B cell (primary cell): ENCODE measurements at regions not wholly inside any gene's neighbourhood (a gene's known extent, or its start where the extent isn't known, plus 50 kb on each side); places are given as distances from the start of the nearest gene placed in this dataset.

ENCODE experiments used
- ATAC-seq: fragments of 200-7000 bp; cut with Tn5 transposase; one replicate; pipeline ENCODE4 v1.10.0; 2021; ENCODE audit warnings: low read depth, mild to moderate bottlenecking, moderate number of reproducible peaks, moderate library complexity
- CTCF ChIA-PET: fragments of 350-600 bp; sonication (Branson Sonifier 250); formaldehyde crosslinking; loops from one replicate; lab custom pipeline; 2021; ENCODE audit warnings: antibody characterized with exemption, inconsistent platforms; lab: Charles Lee
- POLR2A ChIA-PET: fragments of 350-600 bp; sonication (Branson Sonifier 250); formaldehyde crosslinking; loops from one replicate; lab custom pipeline; 2021; ENCODE audit warnings: antibody characterized with exemption; lab: Charles Lee
- DNase-seq: peaks from one replicate; pipeline ENCODE4 v3.0.0; 2013
- H2AFZ ChIP-seq: 2 replicates; pipeline ENCODE4 v1.6.1; 2012; ENCODE audit warnings: mild to moderate bottlenecking, low read depth, low read length; ENCODE audit not compliant: insufficient read depth, poor library complexity, severe bottlenecking
- H3K27ac ChIP-seq, 2 donors: 1 replicate in 1 of 2; 2 replicates in 1 of 2; pipeline ENCODE4 v1.5.1; 2012 to 2013; ENCODE audit warnings: low read length in 2 of 2, mild to moderate bottlenecking in 2 of 2, moderate library complexity in 1 of 2
- H3K27me3 ChIP-seq, 4 experiments: fragments of 200-600 bp in 1 of 4; sonication (generic) in 1 of 4; replicated peaks in 1 of 4; 1 replicate in 2 of 4; 2 replicates in 2 of 4; pipeline versions ENCODE4 v1.6.1 to v1.7.0; 2013 to 2016; ENCODE audit warnings: low read length in 3 of 4, mild to moderate bottlenecking in 2 of 4, mixed read lengths in 1 of 4, moderate library complexity in 1 of 4; ENCODE audit not compliant: insufficient read depth in 4 of 4, control insufficient read depth in 3 of 4; ENCODE audit errors: control extremely low read depth in 1 of 4
- H3K36me3 ChIP-seq, 2 experiments: replicated peaks in 1 of 2; 1 replicate in 1 of 2; 2 replicates in 1 of 2; pipeline versions ENCODE4 v1.6.1 to v1.7.1; 2013; ENCODE audit warnings: low read length in 1 of 2; ENCODE audit not compliant: insufficient read depth in 2 of 2, control insufficient read depth in 1 of 2; ENCODE audit errors: control extremely low read depth in 1 of 2, extremely low read depth in 1 of 2
- H3K4me1 ChIP-seq, 2 donors: fragments of 200-600 bp in 1 of 2; sonication (generic) in 1 of 2; 1 replicate in 1 of 2; 2 replicates in 1 of 2; pipeline versions ENCODE4 v1.5.1 to v1.6.1; 2013 to 2017; ENCODE audit warnings: low read length in 2 of 2; ENCODE audit not compliant: control insufficient read depth in 2 of 2, insufficient read depth in 2 of 2
- H3K4me2 ChIP-seq: replicated peaks from 2 replicates; pipeline ENCODE3; 2012; ENCODE audit warnings: mild to moderate bottlenecking, low read depth, low read length; ENCODE audit not compliant: poor library complexity, severe bottlenecking
- H3K4me3 ChIP-seq, 5 experiments: fragments of 200-600 bp in 1 of 5; sonication (generic) in 1 of 5; 1 replicate in 3 of 5; 2 replicates in 2 of 5; pipeline versions ENCODE4 v1.5.1 to v1.7.0; 2011 to 2016; ENCODE audit warnings: low read length in 4 of 5, mild to moderate bottlenecking in 4 of 5, low read depth in 2 of 5, control low read depth in 1 of 5, moderate library complexity in 1 of 5; ENCODE audit not compliant: insufficient read depth in 1 of 5; ENCODE audit errors: control extremely low read depth in 1 of 5, extremely low read depth in 1 of 5
- H3K79me2 ChIP-seq: fragments of 200-600 bp; sonication (generic); one replicate; pipeline ENCODE4 v1.6.0; 2016; ENCODE audit warnings: low read length; ENCODE audit not compliant: control insufficient read depth, insufficient read depth
- H3K9ac ChIP-seq: fragments of 200-600 bp; sonication (generic); 2 replicates; pipeline ENCODE4 v1.6.1; 2017; ENCODE audit warnings: mild to moderate bottlenecking, low read length, moderate library complexity
- H3K9me3 ChIP-seq, 3 donors: one replicate each; pipeline versions ENCODE4 v1.6.1 to v1.7.1; 2013; ENCODE audit warnings: low read length in 2 of 3; ENCODE audit not compliant: control insufficient read depth in 2 of 3, insufficient read depth in 1 of 3; ENCODE audit errors: control extremely low read depth in 1 of 3
- H4K20me1 ChIP-seq: 2 replicates; pipeline ENCODE4 v1.6.0; 2012; ENCODE audit warnings: mild to moderate bottlenecking, low read length; ENCODE audit not compliant: insufficient read depth, control insufficient read depth, poor library complexity, severe bottlenecking
- H3K27ac Mint-ChIP-seq: one replicate; pipeline ENCODE4 v1.8.0; 2021; ENCODE audit warnings: mixed read lengths
- H3K27me3 Mint-ChIP-seq: one replicate; pipeline ENCODE4 v1.8.0; 2021; ENCODE audit warnings: mixed read lengths
- H3K4me1 Mint-ChIP-seq: one replicate; pipeline ENCODE4 v1.8.0; 2021; ENCODE audit warnings: mixed read lengths
- H3K4me3 Mint-ChIP-seq: one replicate; pipeline ENCODE4 v1.8.0; 2021; ENCODE audit warnings: mixed read lengths
- H3K9me3 Mint-ChIP-seq: one replicate; pipeline ENCODE4 v1.8.0; 2022; ENCODE audit warnings: mixed read lengths; ENCODE audit not compliant: insufficient read depth
- EZH2 ChIP-seq: IDR thresholded peaks from 2 replicates; pipeline ENCODE4 v1.6.1; 2012; ENCODE audit warnings: borderline replicate concordance, low read depth, mild to moderate bottlenecking, moderate library complexity, low read length; ENCODE audit not compliant: insufficient read depth, poor library complexity, severe bottlenecking
- WGBS: methylation state at CpG from one replicate; pipeline ENCODE4 v1.1.5; 2013; ENCODE audit warnings: missing lambda C conversion rate; ENCODE audit not compliant: insufficient coverage; 5-methylcytosine and 5-hydroxymethylcytosine counted together
- intact Hi-C: fragments of 100-400 bp; cut with micrococcal nuclease; formaldehyde crosslinking; loops from one replicate; pipeline ENCODE4 v1.10.0; 2022
- TF ChIP-seq, protein P1 (sequence below): fragments of 200-600 bp; IDR thresholded peaks from one replicate; pipeline ENCODE4 v1.8.0; 2022; ENCODE audit warnings: antibody characterized with exemption, mild to moderate bottlenecking

DNA sequence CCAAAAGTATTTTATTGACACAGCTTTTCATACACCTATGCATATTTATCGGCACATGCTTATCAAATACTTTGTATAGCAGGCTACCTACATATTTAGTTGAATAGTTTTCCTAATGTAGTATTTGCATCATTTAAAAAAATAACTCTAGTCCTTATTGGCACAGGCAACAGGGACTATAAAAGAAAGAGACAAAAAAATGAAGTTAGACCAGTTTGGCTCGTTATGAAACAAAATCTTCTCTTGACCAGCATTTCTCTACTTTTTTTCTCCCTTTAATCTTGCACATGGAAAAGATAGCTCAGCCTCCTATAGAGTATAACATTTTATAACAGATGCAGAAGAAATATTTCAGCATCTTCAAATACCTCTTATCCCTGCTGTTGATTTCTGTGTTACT, 794.8 kb upstream of the MIR17HG start:
- Histone ChIP-seq H2AFZ (no peak overlapping the region), H4K20me1 (no peaks in the 10 kb centered on the region), H3K79me2 (no peaks in the 10 kb centered on the region), H3K27me3 (no peaks in the 10 kb centered on the region), H3K9me3 (peaks cover 0 to 5% (median under 1%) of the 10 kb centered on the region in 3 donors), H3K27ac (no peak overlapping the region), H3K4me3 (no peak overlapping the region), H3K9ac (no peak overlapping the region), H3K36me3 (no peaks in the 10 kb centered on the region), H3K4me2 (no peak overlapping the region), H3K4me1 (no peaks in the 10 kb centered on the region)
- H3K4me1 Mint-ChIP-seq: no peaks in the 10 kb centered on the region
- DNase-seq (no peak), ATAC-seq (no peak)
- H3K4me3 Mint-ChIP-seq: no peak overlapping the region
- no peak for TF ChIP-seq EZH2
- TF ChIP-seq, protein P1, sequence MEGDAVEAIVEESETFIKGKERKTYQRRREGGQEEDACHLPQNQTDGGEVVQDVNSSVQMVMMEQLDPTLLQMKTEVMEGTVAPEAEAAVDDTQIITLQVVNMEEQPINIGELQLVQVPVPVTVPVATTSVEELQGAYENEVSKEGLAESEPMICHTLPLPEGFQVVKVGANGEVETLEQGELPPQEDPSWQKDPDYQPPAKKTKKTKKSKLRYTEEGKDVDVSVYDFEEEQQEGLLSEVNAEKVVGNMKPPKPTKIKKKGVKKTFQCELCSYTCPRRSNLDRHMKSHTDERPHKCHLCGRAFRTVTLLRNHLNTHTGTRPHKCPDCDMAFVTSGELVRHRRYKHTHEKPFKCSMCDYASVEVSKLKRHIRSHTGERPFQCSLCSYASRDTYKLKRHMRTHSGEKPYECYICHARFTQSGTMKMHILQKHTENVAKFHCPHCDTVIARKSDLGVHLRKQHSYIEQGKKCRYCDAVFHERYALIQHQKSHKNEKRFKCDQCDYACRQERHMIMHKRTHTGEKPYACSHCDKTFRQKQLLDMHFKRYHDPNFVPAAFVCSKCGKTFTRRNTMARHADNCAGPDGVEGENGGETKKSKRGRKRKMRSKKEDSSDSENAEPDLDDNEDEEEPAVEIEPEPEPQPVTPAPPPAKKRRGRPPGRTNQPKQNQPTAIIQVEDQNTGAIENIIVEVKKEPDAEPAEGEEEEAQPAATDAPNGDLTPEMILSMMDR: no peak
- H3K27ac Mint-ChIP-seq: no peak overlapping the region
- no CpG with 5 or more reads among the region's 2 CpGs for WGBS
- intact Hi-C loops: no loop called here
- H3K27me3 Mint-ChIP-seq: no peaks in the 10 kb centered on the region
- POLR2A ChIA-PET: no interaction called here
- CTCF ChIA-PET: no interaction called here
- peaks cover 14% of the 10 kb centered on the region for H3K9me3 Mint-ChIP-seq

DNA sequence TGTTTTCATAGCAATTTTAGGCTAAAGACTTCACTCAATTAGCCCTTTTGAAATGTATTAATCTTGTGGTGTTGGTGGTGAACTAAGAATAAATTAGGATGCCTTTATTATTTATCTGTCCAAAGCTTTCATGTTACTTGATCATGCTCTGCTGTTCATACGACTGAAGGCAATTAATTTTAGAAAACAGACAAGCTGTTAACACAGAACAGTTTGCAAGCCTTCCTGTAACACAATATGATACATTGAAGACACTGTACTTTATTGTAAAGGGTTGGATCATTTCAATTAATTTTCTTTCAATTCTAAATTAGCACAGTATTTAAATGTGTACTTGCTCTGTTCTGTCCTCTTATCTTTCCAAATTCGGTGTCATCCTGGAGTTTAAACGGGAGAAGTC, 794.3 kb upstream of the MIR17HG start:
- Histone ChIP-seq H2AFZ (no peak overlapping the region), H4K20me1 (no peaks in the 10 kb centered on the region), H3K9me3 (peaks cover 0 to 5% (median 0%) of the 10 kb centered on the region in 3 donors), H3K79me2 (no peaks in the 10 kb centered on the region), H3K4me1 (no peaks in the 10 kb centered on the region), H3K36me3 (no peaks in the 10 kb centered on the region), H3K27ac (no peak overlapping the region), H3K4me3 (no peak overlapping the region), H3K9ac (no peak overlapping the region), H3K27me3 (no peaks in the 10 kb centered on the region), H3K4me2 (no peak overlapping the region)
- H3K9me3 Mint-ChIP-seq: peaks cover 11% of the 10 kb centered on the region
- POLR2A ChIA-PET: no interaction called here
- ATAC-seq (no peak), DNase-seq (no peak)
- H3K4me1 Mint-ChIP-seq: no peaks in the 10 kb centered on the region
- CTCF ChIA-PET: no interaction called here
- no peak overlapping the region for H3K4me3 Mint-ChIP-seq
- no peaks in the 10 kb centered on the region for H3K27me3 Mint-ChIP-seq
- WGBS: no CpG with 5 or more reads among the region's 3 CpGs
- H3K27ac Mint-ChIP-seq: no peak overlapping the region
- intact Hi-C loops: no loop called here
- TF ChIP-seq, protein P1: no peak
- no peak for TF ChIP-seq EZH2
